Kidney (tissue), 13 donors: ENCODE measurements at regions not wholly inside any gene's neighbourhood (a gene's known extent, or its start where the extent isn't known, plus 50 kb on each side); places are given as distances from the start of the nearest gene placed in this dataset.
A peak's percentile ranks its signal among the peaks of the same experiment; 100 is the strongest.

ENCODE experiments used
- DNase-seq, 5 donors: peaks; one replicate each; pipeline ENCODE4 v3.0.0-alpha.2; 2013 to 2020
- FAIRE-seq: peaks from 2 replicates; lab custom pipeline; 2012; peaks lifted over from hg19 to GRCh38; lab: Jason Lieb, UNC
- H3K27ac ChIP-seq, 2 donors: one replicate each; pipeline ENCODE4 v1.7.0; 2013; ENCODE audit warnings: low read depth in 2 of 2, low read length in 2 of 2, inconsistent platforms in 1 of 2
- H3K27me3 ChIP-seq: one replicate; pipeline ENCODE4 v1.7.1; 2013; ENCODE audit warnings: low read length, inconsistent platforms; ENCODE audit not compliant: control insufficient read depth, insufficient read depth
- H3K36me3 ChIP-seq, 3 donors: one replicate each; pipeline versions ENCODE4 v1.7.0 to v1.7.1; 2013; ENCODE audit warnings: low read length in 3 of 3, control low read depth in 1 of 3, inconsistent platforms in 1 of 3; ENCODE audit not compliant: insufficient read depth in 3 of 3, control insufficient read depth in 2 of 3
- H3K4me1 ChIP-seq, 3 donors: one replicate each; pipeline versions ENCODE4 v1.7.0 to v1.7.1; 2013; ENCODE audit warnings: low read length in 3 of 3, inconsistent platforms in 1 of 3, low read depth in 1 of 3; ENCODE audit not compliant: control insufficient read depth in 2 of 3, insufficient read depth in 2 of 3
- H3K4me3 ChIP-seq, 3 donors: one replicate each; pipeline versions ENCODE4 v1.7.0 to v1.8.1; 2013; ENCODE audit warnings: low read length in 3 of 3, control low read depth in 1 of 3, inconsistent platforms in 1 of 3
- H3K9ac ChIP-seq, 3 donors: one replicate each; pipeline versions ENCODE4 v1.7.0 to v1.7.1; 2013; ENCODE audit warnings: low read length in 3 of 3, control low read depth in 1 of 3, inconsistent platforms in 1 of 3
- H3K9me3 ChIP-seq, 3 donors: one replicate each; pipeline versions ENCODE4 v1.7.0 to v1.7.1; 2013; ENCODE audit warnings: low read length in 3 of 3, control low read depth in 1 of 3, inconsistent platforms in 1 of 3; ENCODE audit not compliant: control insufficient read depth in 2 of 3, insufficient read depth in 1 of 3
- intact Hi-C: fragments of 100-400 bp; cut with DNase I; formaldehyde crosslinking; loops from one replicate; pipeline ENCODE4 v1.11.1; 2022
- TF ChIP-seq, protein P1 (sequence below): IDR thresholded peaks from 3 replicates; pipeline ENCODE4 v1.5.1; 2012; ENCODE audit warnings: mild to moderate bottlenecking, moderate library complexity, borderline replicate concordance; ENCODE audit not compliant: insufficient read depth; ENCODE audit errors: extremely low read depth
- donor health status: control.
- donor health status: control.
- donor health status: control.
- donor health status: control.
- donor health status: control.
- donor health status: DM: yes; HTN: yes; CAD: no.
- donor health status: Normal renal cell carcinoma (clear cell type).

DNA sequence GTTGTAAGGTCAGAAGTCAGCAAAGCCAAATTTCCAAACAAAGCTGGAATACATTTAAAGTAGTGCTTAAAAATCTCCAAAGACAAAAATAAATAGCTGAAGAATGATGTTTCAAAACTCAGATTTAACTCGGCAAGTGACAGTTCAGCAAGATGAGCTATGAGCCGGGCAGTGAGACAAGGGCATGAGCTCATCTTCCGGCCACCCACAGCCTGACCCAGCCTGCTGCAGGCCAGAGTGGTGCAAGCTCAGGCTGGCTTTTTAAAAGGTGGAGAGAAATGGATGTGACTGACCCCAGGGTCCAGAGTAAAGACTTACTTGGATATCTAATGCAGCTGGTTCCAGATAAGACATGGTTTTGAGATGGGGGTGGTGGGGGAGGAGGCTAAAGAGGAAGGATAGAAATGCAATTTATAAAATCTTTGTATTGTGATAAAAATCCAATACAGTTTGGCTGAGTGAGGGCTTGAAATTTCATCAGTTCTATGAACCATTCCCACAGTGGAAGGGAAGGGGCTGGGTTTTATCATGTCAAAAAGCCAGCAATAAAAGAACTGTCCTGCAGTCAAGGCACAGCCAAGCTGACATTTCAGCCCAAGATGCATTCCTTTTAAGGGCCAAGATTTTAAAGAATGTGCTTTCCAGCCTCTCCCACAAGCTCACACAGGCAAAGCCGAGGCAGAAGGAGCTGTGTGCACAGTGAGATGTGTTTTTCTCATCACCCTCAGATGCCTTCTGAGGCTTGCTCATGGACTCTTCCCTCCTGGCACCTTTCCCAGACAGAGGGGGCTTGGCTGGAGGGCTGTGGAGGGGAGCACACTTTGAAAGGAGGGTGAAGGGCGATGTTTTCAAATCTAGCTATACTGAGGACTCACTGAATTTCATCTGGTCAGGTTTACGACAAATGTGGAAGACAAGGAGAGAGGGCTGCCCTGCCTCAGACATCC lies 97.9 kb upstream of the KLHL29 start:
- Histone ChIP-seq H3K4me3 (no peak overlapping the region), H3K9me3 (no peaks in the 10 kb centered on the region), H3K4me1 (peaks cover 0 to 9% (median 0%) of the 10 kb centered on the region in 3 donors), H3K9ac (no peak overlapping the region), H3K27ac (peak overlapping the region in 1 of 2 donors; percentile 25), H3K36me3 (no peaks in the 10 kb centered on the region), H3K27me3 (no peaks in the 10 kb centered on the region)
- TF ChIP-seq, protein P1, sequence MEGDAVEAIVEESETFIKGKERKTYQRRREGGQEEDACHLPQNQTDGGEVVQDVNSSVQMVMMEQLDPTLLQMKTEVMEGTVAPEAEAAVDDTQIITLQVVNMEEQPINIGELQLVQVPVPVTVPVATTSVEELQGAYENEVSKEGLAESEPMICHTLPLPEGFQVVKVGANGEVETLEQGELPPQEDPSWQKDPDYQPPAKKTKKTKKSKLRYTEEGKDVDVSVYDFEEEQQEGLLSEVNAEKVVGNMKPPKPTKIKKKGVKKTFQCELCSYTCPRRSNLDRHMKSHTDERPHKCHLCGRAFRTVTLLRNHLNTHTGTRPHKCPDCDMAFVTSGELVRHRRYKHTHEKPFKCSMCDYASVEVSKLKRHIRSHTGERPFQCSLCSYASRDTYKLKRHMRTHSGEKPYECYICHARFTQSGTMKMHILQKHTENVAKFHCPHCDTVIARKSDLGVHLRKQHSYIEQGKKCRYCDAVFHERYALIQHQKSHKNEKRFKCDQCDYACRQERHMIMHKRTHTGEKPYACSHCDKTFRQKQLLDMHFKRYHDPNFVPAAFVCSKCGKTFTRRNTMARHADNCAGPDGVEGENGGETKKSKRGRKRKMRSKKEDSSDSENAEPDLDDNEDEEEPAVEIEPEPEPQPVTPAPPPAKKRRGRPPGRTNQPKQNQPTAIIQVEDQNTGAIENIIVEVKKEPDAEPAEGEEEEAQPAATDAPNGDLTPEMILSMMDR = no peak
- intact Hi-C loops = no loop called here
- DNase-seq (peak; percentile 29 to 88 (median 51)), FAIRE-seq (no peak)

DNA sequence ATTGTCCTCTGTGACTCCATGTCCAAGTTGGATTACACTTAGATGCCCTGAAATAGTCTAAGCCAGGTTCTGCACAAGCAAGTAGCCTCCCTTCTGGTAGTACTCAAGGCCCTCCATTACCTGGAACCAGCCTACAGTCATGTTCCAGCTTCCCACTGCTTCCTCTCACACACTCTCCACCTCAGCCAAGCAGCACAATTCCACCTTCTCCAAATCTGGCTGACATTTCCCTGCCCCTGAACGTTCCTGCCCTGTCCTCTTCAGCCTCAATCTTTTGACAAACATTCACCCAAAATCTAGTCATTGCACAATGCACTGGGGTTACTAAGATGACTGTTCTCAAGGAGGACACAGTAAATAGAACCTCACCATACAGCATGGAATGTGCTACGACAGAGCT lies 95.3 kb upstream of the KLHL29 start:
- no peak overlapping the region for H3K4me3 ChIP-seq
- no peaks in the 10 kb centered on the region for H3K36me3 ChIP-seq
- H3K27me3 ChIP-seq = no peaks in the 10 kb centered on the region
- intact Hi-C loops = no loop called here
- no peaks in the 10 kb centered on the region for H3K9me3 ChIP-seq
- H3K4me1 ChIP-seq = peaks cover 0 to 9% (median 3%) of the 10 kb centered on the region in 3 donors
- TF ChIP-seq, protein P1 = no peak
- no peak overlapping the region for H3K9ac ChIP-seq
- no peak for DNase-seq
- no peak for FAIRE-seq
- H3K27ac ChIP-seq = no peak overlapping the region

DNA sequence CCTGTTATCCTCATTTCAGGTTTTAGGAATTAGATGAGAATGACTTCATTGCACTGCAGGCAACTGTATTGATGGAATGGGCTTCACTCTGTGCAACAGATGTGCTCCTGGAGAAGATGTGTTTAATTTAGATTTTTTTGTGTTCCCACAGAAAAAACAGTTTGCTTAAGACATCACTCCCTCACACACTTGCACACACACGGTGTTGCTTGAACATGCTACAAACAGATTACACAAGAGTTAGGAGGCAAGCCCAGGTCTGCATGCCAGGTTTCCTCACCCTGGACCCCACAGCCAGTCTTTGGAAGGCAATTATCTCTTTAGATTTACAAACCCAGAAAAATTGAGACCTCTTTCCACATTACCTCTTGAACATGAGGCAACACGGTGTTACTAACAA lies 93.7 kb upstream of the KLHL29 start:
- H3K36me3 ChIP-seq = no peaks in the 10 kb centered on the region
- no peak overlapping the region for H3K4me3 ChIP-seq
- H3K9me3 ChIP-seq = no peaks in the 10 kb centered on the region
- intact Hi-C loops = no loop called here
- no peak overlapping the region for H3K27ac ChIP-seq
- no peak for FAIRE-seq
- DNase-seq = no peak
- no peaks in the 10 kb centered on the region for H3K27me3 ChIP-seq
- H3K4me1 ChIP-seq = peaks cover 0 to 5% (median 3%) of the 10 kb centered on the region in 3 donors
- TF ChIP-seq, protein P1 = no peak
- H3K9ac ChIP-seq = no peak overlapping the region
